Psoas muscle (tissue), 7 donors: ENCODE measurements at regions not wholly inside any gene's neighbourhood (a gene's known extent, or its start where the extent isn't known, plus 50 kb on each side); places are given as distances from the start of the nearest gene placed in this dataset.

Experiments
- ATAC-seq, 4 donors: fragments of 200-7000 bp; cut with Tn5 transposase; one replicate each; pipeline ENCODE4 v1.9.1; 2020; ENCODE audit warnings: moderate library complexity in 3 of 4, mild to moderate bottlenecking in 2 of 4
- DNase-seq, 2 donors: peaks; one replicate each; pipeline ENCODE4 v3.0.0-alpha.2; 2020
- H3K27ac ChIP-seq: fragments of 200-600 bp; one replicate; pipeline ENCODE4 v1.8.0; 2022
- H3K27me3 ChIP-seq, 3 donors: fragments of 200-600 bp in 1 of 3; one replicate each; pipeline versions ENCODE4 v1.6.1 to v1.8.0; 2013 to 2022; ENCODE audit warnings: low read length in 2 of 3, mild to moderate bottlenecking in 2 of 3, moderate library complexity in 1 of 3; ENCODE audit not compliant: insufficient read depth in 3 of 3
- H3K36me3 ChIP-seq, 2 donors: fragments of 200-600 bp in 1 of 2; one replicate each; pipeline versions ENCODE4 v1.6.1 to v1.8.0; 2013 to 2022; ENCODE audit warnings: low read depth in 1 of 2, mild to moderate bottlenecking in 1 of 2, moderate library complexity in 1 of 2; ENCODE audit not compliant: insufficient read depth in 1 of 2
- H3K4me1 ChIP-seq: fragments of 200-600 bp; one replicate; pipeline ENCODE4 v1.8.0; 2022
- H3K4me3 ChIP-seq: fragments of 200-600 bp; one replicate; pipeline ENCODE4 v1.8.0; 2022; ENCODE audit warnings: mild to moderate bottlenecking
- H3K9me3 ChIP-seq: fragments of 200-600 bp; one replicate; pipeline ENCODE4 v1.8.0; 2022
- WGBS, 3 donors: extraction: QIAGEN DNeasy Blood & Tissue Kit; methylation state at CpG; one replicate each; pipeline versions ENCODE4 v1.1.6 to v1.1.7; 2013; 5-methylcytosine and 5-hydroxymethylcytosine counted together
- intact Hi-C, 2 donors: fragments of 100-400 bp; cut with DNase I; formaldehyde crosslinking; loops; one replicate each; pipeline versions ENCODE4 v1.11.0 to v1.14.2; 2022
- TF ChIP-seq, protein P1 (sequence below): fragments of 200-600 bp; IDR thresholded peaks from one replicate; pipeline ENCODE4 v1.8.0; 2022; ENCODE audit warnings: antibody characterized with exemption
- donor health status: healthy with polysubstance abuse.
- donor health status: DM: no; HTN: no; CAD: no; lungs with moderate emphysema.
- donor health status: Bipolar disorder and iron deficiency.
- donor health status: healthy.
- donor health status: DM: yes; HTN: yes; CAD: no.
- donor health status: DM: no; HTN: no; CAD: no.
- donor health status: DM: yes; HTN: yes; CAD: no.

GRCh38 chr18:28691496-28691840 is 514.5 kb upstream of the CDH2 start:
- 69 to 81% (median 72%) methylated on average over 1 of the region's 1 CpG for WGBS, 3 donors
- Histone ChIP-seq H3K4me1 (no peaks in the 10 kb centered on the region), H3K27ac (no peak overlapping the region), H3K9me3 (no peaks in the 10 kb centered on the region), H3K4me3 (no peak overlapping the region), H3K27me3 (no peaks in the 10 kb centered on the region), H3K36me3 (no peaks in the 10 kb centered on the region)
- intact Hi-C loops: no loop called here
- DNase-seq (no peak), ATAC-seq (no peak)
- TF ChIP-seq, protein P1, sequence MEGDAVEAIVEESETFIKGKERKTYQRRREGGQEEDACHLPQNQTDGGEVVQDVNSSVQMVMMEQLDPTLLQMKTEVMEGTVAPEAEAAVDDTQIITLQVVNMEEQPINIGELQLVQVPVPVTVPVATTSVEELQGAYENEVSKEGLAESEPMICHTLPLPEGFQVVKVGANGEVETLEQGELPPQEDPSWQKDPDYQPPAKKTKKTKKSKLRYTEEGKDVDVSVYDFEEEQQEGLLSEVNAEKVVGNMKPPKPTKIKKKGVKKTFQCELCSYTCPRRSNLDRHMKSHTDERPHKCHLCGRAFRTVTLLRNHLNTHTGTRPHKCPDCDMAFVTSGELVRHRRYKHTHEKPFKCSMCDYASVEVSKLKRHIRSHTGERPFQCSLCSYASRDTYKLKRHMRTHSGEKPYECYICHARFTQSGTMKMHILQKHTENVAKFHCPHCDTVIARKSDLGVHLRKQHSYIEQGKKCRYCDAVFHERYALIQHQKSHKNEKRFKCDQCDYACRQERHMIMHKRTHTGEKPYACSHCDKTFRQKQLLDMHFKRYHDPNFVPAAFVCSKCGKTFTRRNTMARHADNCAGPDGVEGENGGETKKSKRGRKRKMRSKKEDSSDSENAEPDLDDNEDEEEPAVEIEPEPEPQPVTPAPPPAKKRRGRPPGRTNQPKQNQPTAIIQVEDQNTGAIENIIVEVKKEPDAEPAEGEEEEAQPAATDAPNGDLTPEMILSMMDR: no peak

DNA sequence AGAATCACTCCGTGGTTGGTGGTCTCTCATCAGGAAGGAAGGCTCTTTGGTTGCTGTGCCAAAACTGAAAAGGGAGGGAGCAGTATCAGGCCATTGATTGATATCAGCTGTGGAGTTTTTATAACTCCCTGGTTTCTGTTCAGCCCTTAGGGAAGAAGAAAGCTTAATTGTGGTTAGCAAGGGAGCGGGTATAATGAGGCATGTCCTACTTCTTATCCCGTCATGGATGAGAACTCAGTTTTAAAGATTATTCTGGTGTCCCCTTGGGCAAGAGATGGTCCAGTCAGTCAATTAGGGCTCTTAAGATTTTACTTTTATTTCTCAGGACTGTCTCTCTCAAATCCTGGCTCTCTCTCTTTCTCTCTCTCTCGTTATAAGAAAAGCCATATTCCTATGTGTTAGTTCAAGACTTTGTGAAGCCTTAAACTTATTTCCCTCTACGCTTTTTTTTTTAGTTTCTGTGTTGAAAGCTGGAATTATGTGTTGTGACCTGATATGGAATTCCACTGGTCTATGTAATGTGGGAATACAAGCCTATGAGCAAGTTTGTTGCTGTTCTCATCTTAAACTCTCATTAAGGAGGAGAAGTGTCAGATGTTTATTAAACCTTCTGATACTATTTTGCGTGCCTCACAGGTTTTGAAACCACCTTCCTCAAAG is 514.0 kb upstream of the CDH2 start:
- no peak overlapping the region for H3K27ac ChIP-seq
- no peaks in the 10 kb centered on the region for H3K4me1 ChIP-seq
- no peaks in the 10 kb centered on the region for H3K36me3 ChIP-seq
- WGBS, 3 donors: 39 to 53% (median 48%) methylated on average over 6 of the region's 6 CpGs
- no peak overlapping the region for H3K4me3 ChIP-seq
- no peaks in the 10 kb centered on the region for H3K9me3 ChIP-seq
- ATAC-seq (no peak), DNase-seq (no peak)
- no peaks in the 10 kb centered on the region for H3K27me3 ChIP-seq
- intact Hi-C loops: no loop called here
- TF ChIP-seq, protein P1: no peak

DNA sequence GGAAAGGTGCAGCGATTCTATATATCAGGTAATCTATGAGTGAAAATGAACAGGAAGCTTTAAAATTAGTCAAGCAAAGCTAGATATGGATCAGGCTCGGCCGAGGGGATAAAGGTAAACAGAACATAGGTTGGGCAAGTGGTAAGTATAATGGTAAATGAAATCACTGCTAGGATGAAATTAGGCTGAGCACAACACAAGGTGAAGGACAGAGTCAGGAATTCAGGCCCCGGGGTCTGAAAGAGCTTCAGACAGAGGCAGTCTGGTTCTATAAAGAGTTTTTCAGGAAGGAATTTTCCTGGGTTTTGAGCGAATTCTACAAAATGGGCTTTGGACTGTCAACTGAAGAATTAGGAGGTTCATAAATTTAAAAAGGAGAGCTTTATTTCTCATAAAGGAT is 513.2 kb upstream of the CDH2 start:
- TF ChIP-seq, protein P1: no peak
- Histone ChIP-seq H3K27me3 (no peaks in the 10 kb centered on the region), H3K9me3 (no peaks in the 10 kb centered on the region), H3K4me3 (no peak overlapping the region), H3K36me3 (no peaks in the 10 kb centered on the region), H3K4me1 (no peaks in the 10 kb centered on the region), H3K27ac (no peak overlapping the region)
- intact Hi-C loops: no loop called here
- DNase-seq: no peak
- 58 to 73% (median 59%) methylated on average over 5 of the region's 5 CpGs for WGBS, 3 donors
- ATAC-seq: no peak

DNA sequence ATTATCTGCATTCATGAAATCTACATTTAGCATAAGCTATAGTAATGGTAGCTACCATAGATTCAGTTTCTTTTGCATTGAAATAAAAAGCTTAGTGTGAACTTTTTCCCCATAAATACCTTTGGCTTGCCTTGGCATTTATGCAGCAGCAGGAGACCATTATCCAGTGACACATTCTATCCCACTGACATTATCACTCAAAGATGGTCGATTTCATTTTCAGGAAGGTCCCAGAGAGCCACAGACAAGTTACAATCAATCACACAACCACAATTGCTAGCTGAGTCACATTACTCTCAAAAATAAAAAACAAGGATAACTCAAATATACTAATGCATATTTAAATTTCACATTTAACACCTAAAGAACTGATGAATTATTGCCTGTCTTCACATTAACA is 512.7 kb upstream of the CDH2 start:
- Histone ChIP-seq H3K4me3 (no peak overlapping the region), H3K27ac (no peak overlapping the region), H3K36me3 (no peaks in the 10 kb centered on the region), H3K9me3 (no peaks in the 10 kb centered on the region), H3K4me1 (no peaks in the 10 kb centered on the region), H3K27me3 (no peaks in the 10 kb centered on the region)
- DNase-seq (no peak), ATAC-seq (no peak)
- intact Hi-C loops: no loop called here
- WGBS, 3 donors: 32 to 39% (median 38%) methylated on average over 1 of the region's 1 CpG
- TF ChIP-seq, protein P1: no peak

DNA sequence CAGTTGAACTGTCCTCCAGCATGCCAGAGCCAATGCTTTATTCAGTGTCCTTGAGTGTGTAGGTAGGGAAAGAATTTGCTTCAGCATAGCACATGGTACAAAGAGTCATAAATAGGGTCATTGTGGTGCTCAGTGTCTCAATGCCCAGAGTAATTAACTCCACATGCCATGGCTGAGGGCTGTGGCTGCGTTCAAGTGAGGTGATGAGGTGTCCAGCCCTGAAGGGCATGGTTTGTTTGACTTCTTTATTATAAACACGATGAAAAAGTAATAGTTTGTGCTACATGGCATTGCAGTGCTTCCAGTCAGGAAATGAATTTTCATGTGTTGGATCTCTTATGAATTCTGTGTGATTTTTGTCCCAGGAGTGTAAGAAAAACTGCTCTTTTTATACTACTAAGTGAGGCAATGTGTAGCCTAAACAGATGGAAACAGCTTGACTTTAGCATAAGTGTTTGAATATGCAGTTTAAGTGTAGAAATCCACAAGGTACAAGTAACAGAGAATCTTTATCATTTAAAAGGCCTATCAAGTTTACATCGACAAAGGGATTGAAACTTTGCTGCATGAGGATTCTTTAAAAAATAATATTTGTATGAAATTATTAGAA is 507.9 kb upstream of the CDH2 start:
- intact Hi-C loops: no loop called here
- ATAC-seq (no peak), DNase-seq (no peak)
- no peak overlapping the region for H3K27ac ChIP-seq
- TF ChIP-seq, protein P1: no peak
- no peaks in the 10 kb centered on the region for H3K4me1 ChIP-seq
- H3K4me3 ChIP-seq: no peak overlapping the region
- peaks cover 0 to 2% (median 0%) of the 10 kb centered on the region in 3 donors for H3K27me3 ChIP-seq
- H3K36me3 ChIP-seq: no peaks in the 10 kb centered on the region
- 63 to 65% (median 63%) methylated on average over 3 of the region's 3 CpGs for WGBS, 3 donors
- no peaks in the 10 kb centered on the region for H3K9me3 ChIP-seq
